ENCODE measurements at regions not wholly inside any gene's neighbourhood (a gene's known extent, or its start where the extent isn't known, plus 50 kb on each side); places are given as distances from the start of the nearest gene placed in this dataset.

- TF ChIP-seq EZH2 (IDR thresholded peaks at IDR 0.05; ENCODE audit: borderline replicate concordance, low read depth, low read length, severe bottlenecking) = no peak
- no peak for TF ChIP-seq MAX (IDR thresholded peaks at IDR 0.05; ENCODE audit: insufficient read depth, insufficient read length)
- TF ChIP-seq CTCF (IDR thresholded peaks at IDR 0.05; ENCODE audit: extremely low read depth in 1 of 2, insufficient read depth in 1 of 2, low read depth in 1 of 2, low read length in 2 of 2) = no peak
- no peak for TF ChIP-seq POLR2A (IDR thresholded peaks at IDR 0.05; ENCODE audit: low read depth, low read length)
- no peak for TF ChIP-seq JUN (IDR thresholded peaks at IDR 0.05; ENCODE audit: borderline replicate concordance, insufficient read depth, insufficient read length, low read depth)
Measured at GRCh38 chr6:154572556-154572955, 62.1 kb upstream of the CNKSR3 start.

All from endothelial cell of umbilical vein (primary cell).